DMS53 (cell line): ENCODE measurements at regions not wholly inside any gene's neighbourhood (a gene's known extent, or its start where the extent isn't known, plus 50 kb on each side); places are given as distances from the start of the nearest gene placed in this dataset.
A peak's percentile ranks its signal among the peaks of the same experiment; 100 is the strongest.
"Not testable (repeated sequence)": the region's sequence is repeated elsewhere in the genome, so short reads cannot be mapped to it uniquely, and the experiment has no call there.

Source experiments
- DNase-seq: peaks from one replicate; lab custom pipeline; 2025; lab: John Stamatoyannopoulos, UW

GRCh38 chr10:109275960-109276359 lies 647.4 kb downstream of the XPNPEP1 start:
- DNase-seq, result no peak

DNA sequence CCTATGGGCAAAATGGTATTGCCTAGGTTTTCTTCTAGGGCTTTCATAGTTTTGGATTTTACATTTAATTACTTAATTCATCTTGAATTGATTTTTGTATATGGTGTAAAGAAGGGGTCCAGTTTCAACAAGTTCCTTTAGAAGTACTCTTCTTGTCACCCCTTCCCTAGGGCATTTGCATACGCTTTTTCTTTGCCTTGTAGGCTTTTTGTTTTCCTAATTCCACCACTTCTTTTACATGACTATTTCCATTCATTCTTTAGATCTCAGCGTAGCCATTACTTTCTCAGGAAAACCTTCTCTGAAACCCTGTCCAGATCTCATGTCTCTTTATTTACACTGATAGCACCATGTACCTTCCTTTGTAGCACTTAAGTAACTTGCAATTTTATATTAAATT lies 648.6 kb downstream of the XPNPEP1 start:
- DNase-seq, result no peak

DNA sequence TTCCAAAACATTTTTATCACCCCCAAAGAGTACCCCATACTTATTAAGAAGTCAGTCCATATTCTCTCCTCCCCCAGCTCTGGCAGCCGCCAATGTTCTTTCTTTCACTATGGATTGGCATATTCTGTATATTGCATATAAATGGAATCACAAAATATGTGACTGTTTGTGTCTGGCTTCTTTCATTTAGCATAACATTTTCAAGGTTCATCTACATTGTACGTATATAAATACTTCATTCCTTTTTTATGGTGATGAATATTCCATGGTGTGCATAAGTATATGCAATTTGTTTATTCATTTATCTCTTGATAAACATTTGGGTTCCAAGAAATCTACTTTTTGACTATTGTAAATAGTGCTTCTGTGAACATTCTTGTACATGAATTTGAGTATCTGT lies 653.1 kb downstream of the XPNPEP1 start:
- no peak for DNase-seq

DNA sequence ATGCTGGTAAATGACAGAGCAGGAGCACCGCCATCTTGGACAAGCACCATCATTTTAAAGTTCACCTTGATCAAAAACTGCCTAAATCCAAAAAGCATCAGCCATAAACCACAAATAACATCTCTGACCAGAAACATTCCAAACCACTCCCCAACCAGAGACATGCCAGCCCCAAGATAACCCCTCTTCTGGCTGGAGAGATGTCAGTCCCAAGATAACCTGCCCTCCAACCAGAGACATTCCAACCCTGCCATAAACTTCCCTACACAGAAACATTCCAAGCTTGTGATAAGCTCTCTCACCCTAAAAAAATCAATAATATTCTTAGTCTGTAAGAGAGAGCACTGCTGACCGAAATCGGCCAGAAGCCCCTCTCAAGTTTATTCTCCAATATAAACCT lies 659.3 kb downstream of the XPNPEP1 start:
- no peak for DNase-seq

- no peak for DNase-seq
Observed at GRCh38 chr10:109261231-109261630, 662.1 kb downstream of the XPNPEP1 start.

DNA sequence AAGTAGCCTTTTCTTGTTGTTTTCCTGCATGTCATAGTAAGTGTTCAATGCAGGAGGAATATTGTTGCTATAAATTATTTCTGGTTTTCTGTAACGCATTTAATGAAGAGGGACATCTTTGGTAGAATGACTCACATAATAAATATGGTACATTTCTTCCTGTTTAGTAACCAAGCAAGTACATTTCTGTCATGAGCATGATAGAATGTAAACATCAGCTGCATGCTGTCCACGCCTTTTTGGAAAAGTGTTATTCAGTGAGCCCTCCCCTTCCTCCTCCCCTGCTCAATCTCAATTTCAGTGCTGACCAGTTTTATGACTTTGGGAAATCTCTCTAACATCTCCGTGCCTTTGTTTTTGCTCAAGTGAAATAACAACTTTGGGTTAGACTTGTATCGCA lies 664.0 kb downstream of the XPNPEP1 start:
- DNase-seq, result peak; percentile 19

DNA sequence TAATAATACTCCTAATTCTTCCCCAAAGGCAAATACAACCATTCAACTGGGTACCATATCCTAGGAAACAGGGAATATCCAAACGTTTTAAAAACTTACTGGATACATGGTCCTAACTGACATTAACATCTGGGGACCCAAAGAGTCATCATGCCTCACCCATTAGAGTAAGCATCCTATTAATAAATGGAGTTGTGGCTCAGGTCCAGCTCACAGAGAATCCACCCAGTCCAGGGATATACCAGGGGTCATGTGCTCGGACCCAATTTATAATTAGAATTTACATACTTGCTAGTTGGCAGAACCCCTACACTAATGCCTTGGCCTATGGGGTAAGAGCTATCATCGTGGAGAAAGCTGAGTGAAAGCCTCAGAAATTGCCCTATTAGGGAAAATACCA lies 670.0 kb downstream of the XPNPEP1 start:
- no peak for DNase-seq

- DNase-seq, result no peak
Observed at GRCh38 chr10:109250152-109250551, 673.2 kb downstream of the XPNPEP1 start.

DNA sequence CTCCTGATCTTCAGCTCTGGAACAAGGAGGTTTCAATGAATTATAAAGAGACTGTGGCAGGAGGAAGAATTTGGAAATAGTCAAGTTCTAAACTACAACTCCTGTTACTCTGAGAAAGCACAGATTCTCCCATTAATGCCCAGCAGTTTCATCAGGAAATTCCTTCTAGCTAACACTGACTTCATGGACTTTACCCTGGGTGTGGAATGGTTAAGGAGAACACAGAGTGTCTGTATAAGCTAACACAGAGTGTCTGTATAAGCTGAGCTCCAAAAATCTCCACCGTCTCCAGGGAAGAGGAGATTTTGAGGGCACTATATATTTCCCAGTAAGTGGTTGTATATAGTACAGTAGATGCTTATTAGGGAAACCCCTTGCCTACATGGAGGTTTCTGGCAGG lies 675.5 kb downstream of the XPNPEP1 start:
- no peak for DNase-seq

DNA sequence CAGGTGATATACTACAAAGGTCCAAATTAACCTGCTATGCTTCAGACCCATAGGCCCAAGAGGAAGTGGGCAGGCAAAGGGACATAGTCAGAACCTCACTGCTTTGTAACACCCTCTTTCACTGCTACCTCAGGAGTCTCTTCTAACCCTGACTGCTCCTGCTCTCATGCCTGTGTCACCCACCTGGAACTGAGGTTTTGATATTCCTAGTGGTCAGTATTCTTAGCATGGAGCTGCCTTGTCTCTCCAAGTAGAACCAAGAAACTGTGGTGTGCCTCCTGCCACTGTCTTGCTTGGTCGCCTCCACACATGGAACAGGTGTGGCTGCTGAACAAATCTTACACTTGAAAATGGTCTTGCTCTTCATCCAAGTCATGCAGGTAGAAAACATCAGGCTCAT lies 677.5 kb downstream of the XPNPEP1 start:
- no peak for DNase-seq

- DNase-seq, result peak; percentile 5
Observed at GRCh38 chr10:109239371-109239770, 683.9 kb downstream of the XPNPEP1 start.

GRCh38 chr10:109237682-109238081 lies 685.6 kb downstream of the XPNPEP1 start:
- no peak for DNase-seq

GRCh38 chr10:109237050-109237449 lies 686.3 kb downstream of the XPNPEP1 start:
- no peak for DNase-seq

DNA sequence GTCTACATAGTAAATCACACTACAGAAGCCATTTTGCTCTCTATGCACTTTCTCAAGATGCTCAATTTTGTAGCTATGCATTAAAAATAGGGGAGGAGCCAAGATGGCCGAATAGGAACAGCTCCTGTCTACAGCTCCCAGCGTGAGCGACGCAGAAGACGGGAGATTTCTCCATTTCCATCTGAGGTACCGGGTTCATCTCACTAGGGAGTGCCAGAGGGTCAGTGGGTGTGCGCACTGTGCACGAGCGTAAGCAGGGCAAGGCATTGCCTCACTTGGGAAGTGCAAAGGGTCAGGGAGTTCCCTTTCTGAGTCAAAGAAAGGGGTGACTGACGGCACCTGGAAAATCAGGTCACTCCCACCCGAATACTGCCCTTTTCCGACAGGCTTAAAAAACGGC lies 699.8 kb downstream of the XPNPEP1 start:
- peak; percentile 44 for DNase-seq

- no peak for DNase-seq
Observed at GRCh38 chr10:109219935-109220605, 703.2 kb downstream of the XPNPEP1 start.

DNA sequence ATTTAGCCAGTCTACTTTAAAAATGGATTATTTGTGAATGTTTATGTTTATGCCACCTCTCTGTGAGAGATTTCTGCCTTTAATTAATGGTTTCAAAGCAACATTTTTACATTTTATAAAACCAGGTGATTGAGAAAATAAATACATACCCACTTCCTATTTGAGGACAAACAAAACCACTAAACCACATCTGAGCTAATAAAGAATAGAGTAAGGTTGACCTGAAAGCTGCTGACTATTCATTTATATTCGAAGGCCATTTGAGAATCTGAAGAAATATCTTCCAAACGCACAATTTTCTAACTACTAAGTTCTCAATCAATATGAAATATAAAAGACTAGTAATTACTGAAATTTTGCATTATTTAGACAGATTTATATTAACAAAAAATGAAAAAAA lies 705.1 kb downstream of the XPNPEP1 start:
- no peak for DNase-seq

- no peak for DNase-seq
Observed at GRCh38 chr10:109215291-109216075, 707.8 kb downstream of the XPNPEP1 start.

GRCh38 chr10:109214891-109215290 lies 708.4 kb downstream of the XPNPEP1 start:
- DNase-seq, result not testable (repeated sequence)

DNA sequence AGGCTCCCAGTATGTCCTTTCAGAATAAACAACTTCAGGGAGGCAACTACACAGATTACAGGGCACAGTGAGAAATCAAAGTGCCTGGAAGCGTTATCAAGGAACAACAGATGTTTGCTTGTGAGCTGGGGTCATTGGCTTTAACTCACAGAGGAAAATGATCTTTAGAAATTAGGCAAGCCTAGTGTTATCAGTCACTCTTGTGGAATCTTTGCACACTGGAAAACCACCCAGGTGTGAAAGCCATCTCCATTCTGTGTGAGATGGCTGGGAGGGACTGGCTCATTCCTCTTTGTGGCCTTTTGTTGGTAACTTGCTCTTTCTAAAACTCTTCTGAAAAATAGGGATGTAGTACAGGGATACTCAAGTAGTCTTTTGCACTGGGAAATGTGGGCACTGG lies 716.0 kb downstream of the XPNPEP1 start:
- no peak for DNase-seq

DNA sequence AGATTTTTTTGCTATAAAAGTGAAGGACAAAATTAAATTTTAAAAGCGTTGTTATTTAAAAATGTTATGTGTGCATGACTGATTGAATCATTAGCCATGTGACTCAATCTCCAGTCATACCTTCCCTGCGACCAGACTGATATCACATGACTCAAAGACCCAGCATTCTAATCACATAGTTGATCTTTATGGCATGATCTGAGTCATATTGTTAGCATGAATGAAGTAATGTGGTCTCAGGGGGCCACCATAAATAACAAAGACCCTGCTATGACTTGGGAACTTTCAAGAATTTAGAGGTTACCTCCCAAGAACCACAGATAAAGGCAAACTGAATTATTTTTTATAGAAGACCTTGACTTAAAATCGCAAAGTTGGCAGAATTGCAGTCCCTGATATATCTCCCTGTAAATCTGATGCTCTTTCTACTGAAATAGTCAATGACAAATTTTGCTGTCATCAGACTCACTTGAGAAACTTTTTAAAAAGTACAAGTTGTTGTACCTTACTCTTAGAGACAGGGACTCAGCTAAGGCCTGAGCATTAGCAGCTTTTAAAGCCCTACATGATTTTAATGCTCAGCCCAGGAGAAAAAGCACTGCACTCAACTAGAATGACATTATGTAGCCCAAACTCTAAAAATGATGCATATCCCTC lies 717.3 kb downstream of the XPNPEP1 start:
- DNase-seq, result no peak

DNA sequence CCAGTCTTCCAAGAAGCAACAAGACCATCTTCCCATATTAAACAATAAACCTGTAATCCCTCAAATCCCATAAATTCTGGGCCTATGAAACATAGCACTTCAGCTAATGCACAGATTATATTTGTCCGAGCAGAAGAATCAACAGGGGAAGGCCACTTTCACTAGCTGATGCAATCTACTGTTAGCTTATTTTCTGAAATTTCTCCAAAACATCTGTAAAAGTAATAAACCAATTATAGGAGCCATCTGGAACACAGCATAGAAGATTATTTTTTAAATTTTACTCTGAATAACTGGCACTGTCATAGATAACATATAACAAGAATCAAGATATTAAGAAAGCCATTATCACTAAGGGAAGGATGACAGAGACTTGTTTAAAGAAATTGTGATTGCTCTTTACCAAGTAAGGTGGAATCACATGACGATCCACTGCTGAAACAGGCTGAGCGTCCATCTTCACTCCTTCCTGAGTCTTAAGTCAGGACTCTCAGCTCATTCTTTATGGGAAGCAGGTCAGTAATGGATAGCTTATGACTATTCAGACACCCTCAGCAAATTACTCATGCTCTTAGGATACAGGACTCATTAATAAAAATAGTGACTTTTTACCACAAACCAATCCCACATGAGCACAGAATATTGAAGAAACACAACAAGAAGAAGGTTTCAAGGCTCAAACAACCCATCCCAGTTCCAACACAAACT lies 719.5 kb downstream of the XPNPEP1 start:
- DNase-seq, result no peak

DNA sequence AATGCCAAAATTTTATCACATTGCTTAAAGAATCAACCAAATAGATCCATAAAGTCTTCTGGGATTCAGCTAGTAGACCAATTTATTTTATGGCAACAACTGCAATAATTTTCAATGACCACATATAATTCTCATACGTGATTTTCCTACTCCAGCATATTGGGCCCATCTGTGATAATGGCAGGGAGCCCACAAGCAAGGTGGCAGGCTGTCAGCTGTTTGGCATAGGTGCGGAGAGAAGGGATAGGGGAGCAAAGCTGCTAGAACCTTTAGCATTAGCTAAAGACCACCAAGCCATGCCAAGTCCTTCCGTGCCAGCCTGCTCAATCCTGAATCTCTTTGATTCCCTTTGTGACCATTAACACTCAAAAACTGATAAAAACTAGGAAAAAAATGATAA lies 721.2 kb downstream of the XPNPEP1 start:
- no peak for DNase-seq

- DNase-seq, result no peak
Observed at GRCh38 chr10:109200646-109201045, 722.7 kb downstream of the XPNPEP1 start.
